ENCODE measurements at regions not wholly inside any gene's neighbourhood (a gene's known extent, or its start where the extent isn't known, plus 50 kb on each side); places are given as distances from the start of the nearest gene placed in this dataset.

DNA sequence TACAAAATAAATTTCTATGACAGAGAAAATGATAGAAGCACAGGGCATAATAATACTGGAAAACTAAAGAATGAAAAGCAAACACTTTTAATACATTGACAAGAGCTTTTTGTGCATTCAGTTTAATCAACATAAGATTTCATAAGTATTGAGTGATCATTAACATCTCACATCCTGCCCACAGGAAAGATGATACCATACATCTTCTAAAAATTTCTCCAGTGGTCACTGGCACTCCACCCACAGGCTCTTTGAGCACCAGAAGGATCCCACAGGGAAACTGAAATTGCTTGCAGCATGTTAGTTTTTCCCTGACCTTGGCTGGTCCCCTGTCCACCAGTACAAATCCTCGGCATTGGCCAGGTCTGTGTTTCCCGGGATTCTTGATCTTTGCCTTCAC is 186.0 kb downstream of the CEMIP2 start:
- ATAC-seq (no peak), FAIRE-seq (no peak), DNase-seq (no peak)
- WGBS, 2 donors = 23 to 31% methylated on average over 2 of the region's 2 CpGs
- Histone ChIP-seq H3K4me3 (no peak overlapping the region), H3K36me3 (no peaks in the 10 kb centered on the region), H3K9me3 (no peaks in the 10 kb centered on the region), H3K27ac (no peak overlapping the region), H3K27me3 (no peaks in the 10 kb centered on the region), H3K4me1 (no peaks in the 10 kb centered on the region)
- TF ChIP-seq, protein P1, sequence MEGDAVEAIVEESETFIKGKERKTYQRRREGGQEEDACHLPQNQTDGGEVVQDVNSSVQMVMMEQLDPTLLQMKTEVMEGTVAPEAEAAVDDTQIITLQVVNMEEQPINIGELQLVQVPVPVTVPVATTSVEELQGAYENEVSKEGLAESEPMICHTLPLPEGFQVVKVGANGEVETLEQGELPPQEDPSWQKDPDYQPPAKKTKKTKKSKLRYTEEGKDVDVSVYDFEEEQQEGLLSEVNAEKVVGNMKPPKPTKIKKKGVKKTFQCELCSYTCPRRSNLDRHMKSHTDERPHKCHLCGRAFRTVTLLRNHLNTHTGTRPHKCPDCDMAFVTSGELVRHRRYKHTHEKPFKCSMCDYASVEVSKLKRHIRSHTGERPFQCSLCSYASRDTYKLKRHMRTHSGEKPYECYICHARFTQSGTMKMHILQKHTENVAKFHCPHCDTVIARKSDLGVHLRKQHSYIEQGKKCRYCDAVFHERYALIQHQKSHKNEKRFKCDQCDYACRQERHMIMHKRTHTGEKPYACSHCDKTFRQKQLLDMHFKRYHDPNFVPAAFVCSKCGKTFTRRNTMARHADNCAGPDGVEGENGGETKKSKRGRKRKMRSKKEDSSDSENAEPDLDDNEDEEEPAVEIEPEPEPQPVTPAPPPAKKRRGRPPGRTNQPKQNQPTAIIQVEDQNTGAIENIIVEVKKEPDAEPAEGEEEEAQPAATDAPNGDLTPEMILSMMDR (IDR thresholded peaks at IDR 0.05) = no peak
- intact Hi-C loops (cut with DNase I) = loop anchor here in 1 of 3 donors (10.0 kb wide), 1 partner anchor 58 kb away; no protein-coding TSS in a partner anchor

DNA sequence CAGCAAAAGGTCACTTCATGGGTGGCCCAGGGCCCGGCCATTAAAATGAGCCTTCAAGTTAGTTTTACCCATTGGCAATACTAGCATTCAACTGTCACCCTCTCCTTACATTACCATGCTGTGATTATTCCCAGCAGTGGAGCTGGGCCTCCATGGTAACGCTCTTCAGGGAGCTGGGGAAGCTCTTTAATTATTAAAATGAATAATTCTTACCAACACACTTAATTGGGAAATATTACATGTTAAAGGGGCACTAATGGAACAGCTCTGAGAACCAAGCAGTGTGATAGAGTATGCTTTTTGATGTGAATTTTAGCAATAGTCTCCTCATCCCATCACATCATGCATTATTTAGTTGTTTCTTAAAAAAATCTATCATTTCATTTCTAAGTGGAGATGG is 187.2 kb downstream of the CEMIP2 start:
- H3K9me3 ChIP-seq = no peaks in the 10 kb centered on the region
- TF ChIP-seq, protein P1 (IDR thresholded peaks at IDR 0.05) = no peak
- intact Hi-C loops (cut with DNase I) = loop anchor here in 1 of 3 donors (10.0 kb wide), 1 partner anchor 56 kb away; no protein-coding TSS in a partner anchor

DNA sequence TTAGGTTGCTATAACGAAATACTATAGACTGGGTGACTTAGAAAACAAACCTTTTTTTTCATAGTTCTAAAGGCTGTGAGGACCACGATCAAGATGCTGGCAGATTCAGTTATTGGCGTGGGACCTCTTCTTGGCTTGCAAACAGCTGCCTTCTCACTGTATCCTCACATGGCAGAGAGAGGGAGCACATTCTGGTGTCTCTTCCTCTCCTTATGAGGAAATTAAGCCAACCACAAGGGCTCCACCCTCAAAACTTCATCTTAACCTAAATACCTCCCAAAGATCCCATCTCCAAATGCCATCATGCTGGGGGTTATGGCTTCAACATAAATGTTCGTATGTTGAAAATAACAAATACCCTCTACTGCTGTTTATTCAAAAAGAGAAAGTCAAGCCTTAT is 197.1 kb downstream of the CEMIP2 start:
- Histone ChIP-seq H3K36me3 (no peaks in the 10 kb centered on the region), H3K4me3 (no peak overlapping the region), H3K27ac (no peak overlapping the region), H3K9me3 (no peaks in the 10 kb centered on the region), H3K4me1 (no peaks in the 10 kb centered on the region), H3K27me3 (no peaks in the 10 kb centered on the region)
- TF ChIP-seq, protein P1 (IDR thresholded peaks at IDR 0.05) = no peak
- intact Hi-C loops (cut with DNase I) = no loop called here
- ATAC-seq (no peak), DNase-seq (no peak), FAIRE-seq (no peak)
- 66 to 72% methylated on average over 4 of the region's 4 CpGs for WGBS, 2 donors

More for the DNA sequence above, 187.2 kb downstream of the CEMIP2 start:
- WGBS, 2 donors = 82 to 89% methylated on average over 2 of the region's 2 CpGs
- DNase-seq (no peak), FAIRE-seq (no peak), ATAC-seq (no peak)
- Histone ChIP-seq H3K4me3 (no peak overlapping the region), H3K4me1 (no peaks in the 10 kb centered on the region), H3K27ac (no peak overlapping the region), H3K36me3 (no peaks in the 10 kb centered on the region), H3K27me3 (no peaks in the 10 kb centered on the region)

DNA sequence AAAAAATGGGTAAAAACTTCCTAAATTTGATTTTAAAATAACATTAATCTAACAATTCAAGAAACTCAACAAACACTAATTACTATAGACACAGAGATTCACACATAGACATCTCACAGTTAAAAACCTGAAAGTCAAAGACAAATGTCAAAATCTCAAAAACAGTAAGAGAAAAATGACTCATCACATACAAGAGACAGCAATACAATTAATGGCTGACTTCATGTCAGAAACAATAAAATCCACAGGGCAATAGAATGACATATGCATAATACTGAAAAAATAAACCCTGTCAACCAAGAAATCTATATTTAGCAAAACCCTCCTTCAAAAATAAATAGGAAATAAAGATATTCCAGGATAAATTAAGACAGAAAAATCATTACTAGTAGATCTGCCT is 200.4 kb downstream of the CEMIP2 start:
- no peak overlapping the region for H3K27ac ChIP-seq
- no peak for FAIRE-seq
- TF ChIP-seq, protein P1 (IDR thresholded peaks at IDR 0.05) = no peak

DNA sequence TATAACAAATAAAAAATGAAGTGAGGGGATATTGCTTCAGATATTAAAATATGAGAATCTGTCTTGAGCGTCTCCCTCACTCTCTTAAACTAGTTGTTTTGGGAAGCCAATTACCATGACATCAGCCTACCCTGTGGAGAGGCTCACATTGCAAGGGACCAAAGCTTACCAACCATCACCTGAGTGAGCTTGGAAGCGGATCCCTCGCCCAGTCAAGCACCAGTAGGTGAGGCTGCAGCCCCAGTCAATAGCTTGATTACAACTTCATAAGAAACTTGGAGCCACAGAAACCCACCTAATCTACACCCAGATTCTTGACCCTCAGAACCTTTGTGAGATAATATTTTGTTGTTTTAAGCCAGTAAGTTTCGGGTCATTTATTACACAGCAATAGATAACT is 206.2 kb downstream of the CEMIP2 start:
- 54 to 64% methylated on average over 4 of the region's 4 CpGs for WGBS, 2 donors
- Histone ChIP-seq H3K36me3 (no peaks in the 10 kb centered on the region), H3K9me3 (no peaks in the 10 kb centered on the region), H3K27ac (no peak overlapping the region), H3K4me1 (no peaks in the 10 kb centered on the region), H3K4me3 (no peak overlapping the region), H3K27me3 (no peaks in the 10 kb centered on the region)
- TF ChIP-seq, protein P1 (IDR thresholded peaks at IDR 0.05) = no peak
- no peak for FAIRE-seq
- DNase-seq = no peak
- no peak for ATAC-seq
- intact Hi-C loops (cut with DNase I) = no loop called here

More for the DNA sequence above, 200.4 kb downstream of the CEMIP2 start:
- no peaks in the 10 kb centered on the region for H3K9me3 ChIP-seq
- intact Hi-C loops (cut with DNase I) = no loop called here
- ATAC-seq (no peak), DNase-seq (no peak)
- no peaks in the 10 kb centered on the region for H3K27me3 ChIP-seq
- no peak overlapping the region for H3K4me3 ChIP-seq
- H3K4me1 ChIP-seq = no peaks in the 10 kb centered on the region
- no peaks in the 10 kb centered on the region for H3K36me3 ChIP-seq

Data from pancreas (tissue), 10 donors.